ENCODE measurements at regions not wholly inside any gene's neighbourhood (a gene's known extent, or its start where the extent isn't known, plus 50 kb on each side); places are given as distances from the start of the nearest gene placed in this dataset.
"Not testable (repeated sequence)": the region's sequence is repeated elsewhere in the genome, so short reads cannot be mapped to it uniquely, and the experiment has no call there.

DNA sequence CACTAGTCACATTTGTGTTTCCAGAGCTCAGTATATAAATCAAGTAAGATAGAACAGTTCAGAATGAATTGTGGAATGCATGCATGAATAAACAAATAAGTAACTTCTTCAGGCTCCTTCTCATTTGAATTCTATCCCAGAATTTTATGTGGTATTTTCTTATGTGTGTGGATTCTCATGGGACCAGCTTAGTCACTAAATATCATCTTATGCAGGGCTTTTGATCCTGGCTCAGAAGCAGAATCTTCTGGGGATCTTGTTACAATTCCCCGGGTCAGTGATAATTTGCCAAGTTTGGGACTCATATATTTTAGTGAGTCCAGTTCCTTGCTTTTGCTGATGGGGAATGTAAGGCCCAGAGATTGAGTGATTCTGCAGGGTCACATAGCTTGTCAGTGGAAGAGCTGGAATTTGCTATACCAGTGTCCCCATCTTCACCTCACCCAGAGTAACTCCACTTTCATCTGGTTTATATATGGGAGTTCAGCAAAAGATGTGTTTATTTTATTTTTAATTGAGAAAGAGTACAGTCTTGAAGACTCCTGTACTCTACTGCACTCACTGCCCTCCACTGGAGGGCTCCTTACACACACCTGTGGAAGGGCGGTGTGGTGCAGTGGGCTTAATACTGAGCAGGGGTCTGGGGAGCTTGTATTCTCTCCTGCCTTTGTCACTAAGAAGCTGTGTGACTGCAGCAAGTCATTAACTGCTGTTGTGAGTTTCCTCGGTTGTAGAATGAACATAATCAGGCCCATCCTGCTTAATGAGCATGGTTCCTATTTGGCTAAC is 198.2 kb upstream of the CXorf66 start:
- DNase-seq (ENCODE audit: low read depth in 6 of 9, low spot score in 9 of 9), result no peak
- no peaks in the 10 kb centered on the region for H3K9me3 ChIP-seq (ENCODE audit: control insufficient read depth in 2 of 2, insufficient read depth in 1 of 2, low read length in 1 of 2)
- no peaks in the 10 kb centered on the region for H3K27me3 ChIP-seq (ENCODE audit: control insufficient read depth in 2 of 2, insufficient read depth in 1 of 2, low read length in 1 of 2)
- no peak overlapping the region for H3K4me3 ChIP-seq (ENCODE audit: low read length in 2 of 2)
- no peaks in the 10 kb centered on the region for H3K36me3 ChIP-seq (ENCODE audit: control insufficient read depth in 2 of 2, insufficient read depth in 2 of 2, low read length in 1 of 2)
- 90% methylated on average over 3 of the region's 3 CpGs for WGBS
- no peak overlapping the region for H3K27ac ChIP-seq (ENCODE audit: low read depth in 1 of 2, low read length in 1 of 2)
- no peaks in the 10 kb centered on the region for H3K4me1 ChIP-seq (ENCODE audit: control insufficient read depth in 2 of 2, insufficient read depth in 2 of 2, low read length in 2 of 2)

DNA sequence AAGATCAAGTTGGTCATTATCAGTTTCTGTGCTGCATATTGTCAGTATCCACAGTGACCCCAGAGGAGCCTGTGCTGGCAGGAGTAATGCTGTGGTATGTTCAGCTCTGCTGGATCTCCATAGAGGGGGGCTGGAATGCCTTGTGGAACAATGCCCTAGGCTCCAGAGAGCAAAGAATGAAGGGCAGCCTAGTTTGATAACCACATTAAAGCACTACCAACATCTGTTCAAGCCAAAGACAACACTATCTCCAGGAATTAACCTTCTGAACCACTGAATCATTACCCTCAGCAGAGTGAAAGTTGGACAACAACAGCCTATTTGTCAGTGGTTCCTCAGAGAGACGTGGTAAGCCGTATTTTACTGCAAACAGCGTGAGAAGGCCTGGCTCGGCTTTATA is 192.3 kb upstream of the CXorf66 start:
- no peaks in the 10 kb centered on the region for H3K9me3 ChIP-seq (ENCODE audit: control insufficient read depth in 2 of 2, insufficient read depth in 1 of 2, low read length in 1 of 2)
- no peaks in the 10 kb centered on the region for H3K36me3 ChIP-seq (ENCODE audit: control insufficient read depth in 2 of 2, insufficient read depth in 2 of 2, low read length in 1 of 2)
- H3K4me1 ChIP-seq (ENCODE audit: control insufficient read depth in 2 of 2, insufficient read depth in 2 of 2, low read length in 2 of 2), result no peaks in the 10 kb centered on the region
- WGBS, result 76% methylated on average over 4 of the region's 4 CpGs
- no peak for DNase-seq (ENCODE audit: low read depth in 6 of 9, low spot score in 9 of 9)
- H3K4me3 ChIP-seq (ENCODE audit: low read length in 2 of 2), result no peak overlapping the region
- no peak overlapping the region for H3K27ac ChIP-seq (ENCODE audit: low read depth in 1 of 2, low read length in 1 of 2)
- no peaks in the 10 kb centered on the region for H3K27me3 ChIP-seq (ENCODE audit: control insufficient read depth in 2 of 2, insufficient read depth in 1 of 2, low read length in 1 of 2)

DNA sequence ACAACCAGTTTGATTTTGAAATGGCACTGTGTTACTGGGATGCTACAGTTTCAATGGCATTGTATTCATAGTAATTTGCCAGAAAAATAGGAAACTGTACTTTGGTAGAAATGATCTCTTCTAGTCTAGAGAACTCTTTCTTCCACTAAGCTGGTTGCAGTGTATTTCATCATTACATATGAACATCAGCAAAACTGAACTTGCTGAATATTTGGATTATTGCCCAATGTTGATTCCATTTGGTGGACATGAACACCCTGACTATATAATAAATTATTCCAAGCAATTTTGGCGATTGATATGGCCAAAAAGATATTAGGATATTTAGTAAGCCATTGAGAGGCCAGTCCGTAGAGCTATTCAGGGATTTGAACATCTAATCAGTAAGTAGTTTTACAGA is 191.8 kb upstream of the CXorf66 start:
- no peaks in the 10 kb centered on the region for H3K36me3 ChIP-seq (ENCODE audit: control insufficient read depth in 2 of 2, insufficient read depth in 2 of 2, low read length in 1 of 2)
- 84% methylated on average over 2 of the region's 2 CpGs for WGBS
- no peaks in the 10 kb centered on the region for H3K4me1 ChIP-seq (ENCODE audit: control insufficient read depth in 2 of 2, insufficient read depth in 2 of 2, low read length in 2 of 2)
- DNase-seq (ENCODE audit: low read depth in 6 of 9, low spot score in 9 of 9), result no peak
- H3K27ac ChIP-seq (ENCODE audit: low read depth in 1 of 2, low read length in 1 of 2), result no peak overlapping the region
- no peaks in the 10 kb centered on the region for H3K9me3 ChIP-seq (ENCODE audit: control insufficient read depth in 2 of 2, insufficient read depth in 1 of 2, low read length in 1 of 2)
- H3K4me3 ChIP-seq (ENCODE audit: low read length in 2 of 2), result no peak overlapping the region
- H3K27me3 ChIP-seq (ENCODE audit: control insufficient read depth in 2 of 2, insufficient read depth in 1 of 2, low read length in 1 of 2), result no peaks in the 10 kb centered on the region

DNA sequence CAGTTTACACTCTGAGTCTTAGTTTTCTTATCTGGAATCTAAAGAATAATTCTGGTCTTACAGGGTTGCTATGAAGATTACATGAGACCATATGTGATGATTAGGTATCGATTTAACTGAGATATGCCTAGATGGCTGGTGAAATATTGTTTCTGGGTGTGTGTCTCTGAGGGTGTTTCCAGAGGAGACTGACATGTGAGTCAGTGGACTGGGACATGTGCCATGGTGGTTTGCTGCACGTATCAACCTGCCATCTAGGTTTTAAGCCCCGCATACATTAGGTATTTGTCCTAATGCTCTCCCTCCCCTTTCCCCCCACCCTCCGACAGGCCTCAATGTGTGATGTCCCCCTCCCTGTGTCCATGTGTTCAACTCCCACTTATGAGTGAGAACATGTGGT is 186.0 kb upstream of the CXorf66 start:
- WGBS, result 92% methylated on average over 4 of the region's 4 CpGs

DNA sequence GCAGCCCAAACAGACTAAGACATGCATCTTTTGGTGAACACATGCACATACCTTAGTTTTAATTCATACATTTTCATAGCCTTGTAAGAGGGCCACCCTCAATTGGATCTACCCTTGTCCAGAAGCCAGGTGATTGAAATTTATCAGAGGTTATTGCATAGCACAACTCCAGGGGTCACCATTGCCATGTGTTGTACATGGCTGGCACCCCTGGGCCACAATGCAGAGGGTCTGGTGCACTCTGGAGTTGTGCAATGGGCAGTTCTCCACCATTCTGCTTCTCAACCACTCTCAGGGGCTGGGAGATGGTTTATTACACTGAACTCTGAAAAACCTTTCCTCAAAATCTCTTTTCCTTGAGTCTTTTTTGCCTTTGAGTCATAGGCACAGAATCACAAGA is 184.4 kb upstream of the CXorf66 start:
- H3K27ac ChIP-seq (ENCODE audit: low read depth in 1 of 2, low read length in 1 of 2), result no peak overlapping the region
- H3K4me3 ChIP-seq (ENCODE audit: low read length in 2 of 2), result no peak overlapping the region
- H3K9me3 ChIP-seq (ENCODE audit: control insufficient read depth in 2 of 2, insufficient read depth in 1 of 2, low read length in 1 of 2), result no peaks in the 10 kb centered on the region
- no peaks in the 10 kb centered on the region for H3K4me1 ChIP-seq (ENCODE audit: control insufficient read depth in 2 of 2, insufficient read depth in 2 of 2, low read length in 2 of 2)
- no peaks in the 10 kb centered on the region for H3K27me3 ChIP-seq (ENCODE audit: control insufficient read depth in 2 of 2, insufficient read depth in 1 of 2, low read length in 1 of 2)
- no peak for DNase-seq (ENCODE audit: low read depth in 6 of 9, low spot score in 9 of 9)
- no peaks in the 10 kb centered on the region for H3K36me3 ChIP-seq (ENCODE audit: control insufficient read depth in 2 of 2, insufficient read depth in 2 of 2, low read length in 1 of 2)

More for the DNA sequence above, 186.0 kb upstream of the CXorf66 start:
- H3K9me3 ChIP-seq (ENCODE audit: control insufficient read depth in 2 of 2, insufficient read depth in 1 of 2, low read length in 1 of 2), result no peaks in the 10 kb centered on the region
- no peak overlapping the region for H3K4me3 ChIP-seq (ENCODE audit: low read length in 2 of 2)
- no peaks in the 10 kb centered on the region for H3K4me1 ChIP-seq (ENCODE audit: control insufficient read depth in 2 of 2, insufficient read depth in 2 of 2, low read length in 2 of 2)
- H3K27ac ChIP-seq (ENCODE audit: low read depth in 1 of 2, low read length in 1 of 2), result no peak overlapping the region
- no peak for DNase-seq (ENCODE audit: low read depth in 6 of 9, low spot score in 9 of 9)
- H3K27me3 ChIP-seq (ENCODE audit: control insufficient read depth in 2 of 2, insufficient read depth in 1 of 2, low read length in 1 of 2), result no peaks in the 10 kb centered on the region
- H3K36me3 ChIP-seq (ENCODE audit: control insufficient read depth in 2 of 2, insufficient read depth in 2 of 2, low read length in 1 of 2), result no peaks in the 10 kb centered on the region

DNA sequence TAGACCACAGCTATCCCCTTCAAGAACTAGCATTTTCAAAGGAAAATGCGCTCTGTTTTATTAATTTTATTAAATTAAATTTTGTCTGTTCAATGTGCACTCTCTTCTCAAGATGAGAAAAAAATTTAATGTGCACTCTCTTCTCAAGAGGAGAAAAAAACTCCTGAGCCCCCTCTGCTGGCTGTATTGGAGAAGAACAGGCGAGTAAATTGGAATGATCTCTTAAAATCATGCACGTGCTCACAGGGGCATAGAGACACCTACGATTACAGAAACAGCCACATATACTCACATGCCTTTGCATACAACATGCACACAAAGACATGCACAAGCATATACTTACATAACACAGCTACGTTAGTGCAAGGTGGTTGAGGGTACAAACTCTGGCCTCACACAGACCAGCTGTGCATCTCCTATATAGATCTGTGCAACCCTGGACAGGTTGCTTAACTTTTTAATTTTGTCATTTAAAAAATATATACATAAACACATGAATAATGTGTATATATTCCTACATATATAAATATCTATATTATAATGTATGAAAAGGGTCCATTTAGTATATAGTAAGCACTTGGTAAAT is 176.2 kb upstream of the CXorf66 start:
- no peaks in the 10 kb centered on the region for H3K36me3 ChIP-seq (ENCODE audit: control insufficient read depth in 2 of 2, insufficient read depth in 2 of 2, low read length in 1 of 2)
- H3K4me3 ChIP-seq (ENCODE audit: low read length in 2 of 2), result no peak overlapping the region
- H3K9me3 ChIP-seq (ENCODE audit: control insufficient read depth in 2 of 2, insufficient read depth in 1 of 2, low read length in 1 of 2), result no peaks in the 10 kb centered on the region
- no peaks in the 10 kb centered on the region for H3K27me3 ChIP-seq (ENCODE audit: control insufficient read depth in 2 of 2, insufficient read depth in 1 of 2, low read length in 1 of 2)
- 6% methylated on average over 5 of the region's 5 CpGs for WGBS
- peak in 3 of 9 donors; percentile 5 to 42 (median 18) for DNase-seq (ENCODE audit: low read depth in 6 of 9, low spot score in 9 of 9)
- no peaks in the 10 kb centered on the region for H3K4me1 ChIP-seq (ENCODE audit: control insufficient read depth in 2 of 2, insufficient read depth in 2 of 2, low read length in 2 of 2)
- no peak overlapping the region for H3K27ac ChIP-seq (ENCODE audit: low read depth in 1 of 2, low read length in 1 of 2)

DNA sequence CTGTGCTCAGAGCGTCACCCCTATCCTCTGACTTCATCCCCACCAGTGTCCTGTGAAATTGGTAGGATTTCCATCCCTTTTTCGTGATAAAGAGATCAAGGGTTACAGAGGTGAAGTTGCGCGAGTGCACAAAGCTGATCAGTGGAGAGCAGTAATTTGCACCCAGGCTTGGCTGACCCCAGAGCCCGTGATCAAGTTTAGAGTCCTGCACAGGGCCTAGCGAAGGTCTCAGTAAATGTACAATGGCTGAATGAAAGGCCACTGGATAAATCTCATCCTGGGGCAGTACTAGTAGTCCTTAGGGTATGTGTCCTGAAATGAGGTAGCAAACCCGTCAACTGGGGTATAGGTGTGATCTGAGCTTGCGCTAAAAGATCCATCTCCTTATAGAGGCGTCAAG is 173.2 kb upstream of the CXorf66 start:
- not testable (repeated sequence) for H3K36me3 ChIP-seq (ENCODE audit: control insufficient read depth in 2 of 2, insufficient read depth in 2 of 2, low read length in 1 of 2); H3K4me1 ChIP-seq (ENCODE audit: control insufficient read depth in 2 of 2, insufficient read depth in 2 of 2, low read length in 2 of 2); DNase-seq (ENCODE audit: low read depth in 6 of 9, low spot score in 9 of 9); H3K27ac ChIP-seq (ENCODE audit: low read depth in 1 of 2, low read length in 1 of 2); H3K27me3 ChIP-seq (ENCODE audit: control insufficient read depth in 2 of 2, insufficient read depth in 1 of 2, low read length in 1 of 2); H3K4me3 ChIP-seq (ENCODE audit: low read length in 2 of 2); H3K9me3 ChIP-seq (ENCODE audit: control insufficient read depth in 2 of 2, insufficient read depth in 1 of 2, low read length in 1 of 2)
- WGBS, result 95% methylated on average over 9 of the region's 9 CpGs

DNA sequence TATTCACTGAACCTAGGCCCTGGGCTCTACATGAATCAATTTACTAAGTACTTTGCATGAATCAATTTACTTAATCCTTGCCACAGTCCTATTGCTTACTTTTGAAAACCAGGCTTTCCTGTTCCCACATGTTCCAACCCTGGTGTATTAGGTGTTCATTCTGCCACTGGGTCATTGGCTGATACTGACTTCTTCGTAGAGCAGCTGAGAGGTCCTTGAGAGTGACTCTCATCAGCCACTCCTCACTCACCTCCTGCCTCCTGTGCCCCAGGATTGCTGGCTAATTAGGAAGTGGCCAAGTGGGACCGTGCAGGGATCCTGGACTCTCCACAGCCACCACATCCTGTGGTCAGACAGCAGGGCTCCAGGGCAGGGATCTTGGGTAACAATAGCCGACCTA is 172.7 kb upstream of the CXorf66 start:
- DNase-seq (ENCODE audit: low read depth in 6 of 9, low spot score in 9 of 9); H3K27ac ChIP-seq (ENCODE audit: low read depth in 1 of 2, low read length in 1 of 2); H3K4me1 ChIP-seq (ENCODE audit: control insufficient read depth in 2 of 2, insufficient read depth in 2 of 2, low read length in 2 of 2); H3K36me3 ChIP-seq (ENCODE audit: control insufficient read depth in 2 of 2, insufficient read depth in 2 of 2, low read length in 1 of 2); H3K27me3 ChIP-seq (ENCODE audit: control insufficient read depth in 2 of 2, insufficient read depth in 1 of 2, low read length in 1 of 2); H3K4me3 ChIP-seq (ENCODE audit: low read length in 2 of 2); H3K9me3 ChIP-seq (ENCODE audit: control insufficient read depth in 2 of 2, insufficient read depth in 1 of 2, low read length in 1 of 2): not testable (repeated sequence)
- 91% methylated on average over 1 of the region's 3 CpGs for WGBS

DNA sequence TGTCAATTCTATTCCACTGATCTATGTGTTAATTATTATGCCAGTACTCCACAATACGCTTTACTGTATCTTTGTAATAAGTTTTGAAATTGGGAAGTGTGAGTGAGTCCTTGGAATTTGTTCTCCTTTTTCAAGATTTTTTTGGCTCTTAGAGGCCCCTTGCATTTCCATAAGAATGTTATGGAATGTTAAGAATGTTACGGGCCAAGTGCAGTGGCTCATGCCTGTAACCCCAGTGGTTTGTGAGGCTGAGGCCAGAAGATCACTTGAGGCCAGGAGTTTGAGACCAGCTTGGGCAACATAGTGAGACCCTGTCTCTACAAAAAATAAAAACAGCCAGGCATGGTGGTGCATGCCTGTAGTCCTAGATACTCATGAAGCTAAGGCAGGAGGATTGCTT is 167.6 kb upstream of the CXorf66 start:
- Histone ChIP-seq H3K27ac (ENCODE audit: low read depth in 1 of 2, low read length in 1 of 2) (no peak overlapping the region), H3K4me3 (ENCODE audit: low read length in 2 of 2) (no peak overlapping the region), H3K4me1 (ENCODE audit: control insufficient read depth in 2 of 2, insufficient read depth in 2 of 2, low read length in 2 of 2) (no peaks in the 10 kb centered on the region), H3K9me3 (ENCODE audit: control insufficient read depth in 2 of 2, insufficient read depth in 1 of 2, low read length in 1 of 2) (no peaks in the 10 kb centered on the region), H3K27me3 (ENCODE audit: control insufficient read depth in 2 of 2, insufficient read depth in 1 of 2, low read length in 1 of 2) (no peaks in the 10 kb centered on the region), H3K36me3 (ENCODE audit: control insufficient read depth in 2 of 2, insufficient read depth in 2 of 2, low read length in 1 of 2) (no peaks in the 10 kb centered on the region)
- DNase-seq (ENCODE audit: low read depth in 6 of 9, low spot score in 9 of 9), result no peak
- WGBS, result 93% methylated on average over 2 of the region's 2 CpGs

Data from thymus (tissue), 11 donors.